OCI-LY3 (cell line): ENCODE measurements at regions not wholly inside any gene's neighbourhood (a gene's known extent, or its start where the extent isn't known, plus 50 kb on each side); places are given as distances from the start of the nearest gene placed in this dataset.

Experiments
- H2AFZ ChIP-seq: fragments of 200-600, 300-600 bp; shearing (Covaris generic); 2 replicates; pipeline ENCODE4 v1.6.0; 2014; ENCODE audit warnings: antibody characterized with exemption, low read depth, low read length
- H3K27ac ChIP-seq: fragments of 200-600, 300-600 bp; sonication (generic); 2 replicates; pipeline ENCODE4 v1.5.1; 2014; ENCODE audit warnings: mild to moderate bottlenecking, low read length, moderate library complexity, mixed read lengths
- H3K27me3 ChIP-seq: fragments of 200-600, 300-600 bp; sonication (generic); 2 replicates; pipeline ENCODE4 v1.6.1; 2014; ENCODE audit warnings: low read depth, low read length, mixed read lengths
- H3K36me3 ChIP-seq: fragments of 200-600, 300-600 bp; sonication (generic); replicated peaks from 2 replicates; pipeline ENCODE3; 2014; ENCODE audit warnings: low read depth, low read length, mixed read lengths
- H3K4me1 ChIP-seq: fragments of 300-600, 200-600 bp; sonication (generic); 2 replicates; pipeline ENCODE4 v1.6.1; 2014; ENCODE audit warnings: low read length, mixed read lengths
- H3K4me2 ChIP-seq: fragments of 200-600, 300-600 bp; sonication (generic); 2 replicates; pipeline ENCODE4 v1.6.1; 2014; ENCODE audit warnings: low read length, mixed read lengths
- H3K4me3 ChIP-seq: fragments of 300-600, 200-600 bp; sonication (generic); 2 replicates; pipeline ENCODE4 v1.5.1; 2014; ENCODE audit warnings: antibody characterized with exemption, mild to moderate bottlenecking, low read length, moderate library complexity
- H3K79me2 ChIP-seq: fragments of 300-600, 200-600 bp; shearing (Covaris generic); 2 replicates; pipeline ENCODE4 v1.6.1; 2014; ENCODE audit warnings: mild to moderate bottlenecking, low read length, mixed read lengths
- H3K9ac ChIP-seq: fragments of 300-600, 200-600 bp; shearing (Covaris generic); 2 replicates; pipeline ENCODE4 v1.6.0; 2014; ENCODE audit warnings: mild to moderate bottlenecking, low read length, moderate library complexity
- H3K9me3 ChIP-seq: fragments of 200-600, 300-600 bp; shearing (Covaris generic); 2 replicates; pipeline ENCODE4 v1.6.1; 2014; ENCODE audit warnings: low read length, mixed read lengths; ENCODE audit not compliant: insufficient read depth
- H4K20me1 ChIP-seq: fragments of 200-600, 300-600 bp; sonication (generic); 2 replicates; pipeline ENCODE4 v1.6.1; 2016; ENCODE audit warnings: low read length, mixed read lengths; ENCODE audit not compliant: insufficient read depth
- EZH2phosphoT487 ChIP-seq: fragments of 200-600 bp; shearing (Covaris generic); IDR thresholded peaks from 2 replicates; pipeline ENCODE4 v1.6.1; 2018; ENCODE audit warnings: antibody characterized with exemption, mixed run types, low read depth
- TF ChIP-seq, protein P1 (sequence below): fragments of 200-600, 300-600 bp; sonication (generic); IDR thresholded peaks from 2 replicates; pipeline ENCODE4 v1.5.1; 2014; ENCODE audit warnings: antibody characterized with exemption, low read length, low read depth

DNA sequence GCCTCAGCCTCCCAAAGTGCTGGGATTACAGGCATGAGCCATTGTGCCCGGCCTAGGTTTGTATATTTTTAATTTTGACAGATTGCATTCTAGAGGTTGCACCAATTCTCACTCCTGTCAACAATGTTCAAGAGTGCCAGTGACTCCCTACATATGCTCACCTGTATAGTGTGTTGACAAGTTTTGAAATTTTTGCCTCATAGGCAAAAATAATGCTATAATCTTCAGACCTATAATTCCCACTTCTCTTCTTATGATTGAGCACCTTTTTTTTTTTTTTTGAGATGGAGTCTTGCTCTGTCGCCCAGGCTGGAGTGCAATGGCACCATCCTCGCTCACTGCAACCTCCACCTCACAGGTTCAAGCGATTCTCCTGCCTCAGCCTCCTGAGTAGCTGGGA, 139.7 kb downstream of the EVX1 start:
- no peak overlapping the region for H3K4me2 ChIP-seq
- no peak overlapping the region for H3K27ac ChIP-seq
- no peaks in the 10 kb centered on the region for H3K27me3 ChIP-seq
- H3K79me2 ChIP-seq, result no peaks in the 10 kb centered on the region
- H3K9ac ChIP-seq, result no peak overlapping the region
- H3K4me1 ChIP-seq, result no peaks in the 10 kb centered on the region
- TF ChIP-seq, protein P1, sequence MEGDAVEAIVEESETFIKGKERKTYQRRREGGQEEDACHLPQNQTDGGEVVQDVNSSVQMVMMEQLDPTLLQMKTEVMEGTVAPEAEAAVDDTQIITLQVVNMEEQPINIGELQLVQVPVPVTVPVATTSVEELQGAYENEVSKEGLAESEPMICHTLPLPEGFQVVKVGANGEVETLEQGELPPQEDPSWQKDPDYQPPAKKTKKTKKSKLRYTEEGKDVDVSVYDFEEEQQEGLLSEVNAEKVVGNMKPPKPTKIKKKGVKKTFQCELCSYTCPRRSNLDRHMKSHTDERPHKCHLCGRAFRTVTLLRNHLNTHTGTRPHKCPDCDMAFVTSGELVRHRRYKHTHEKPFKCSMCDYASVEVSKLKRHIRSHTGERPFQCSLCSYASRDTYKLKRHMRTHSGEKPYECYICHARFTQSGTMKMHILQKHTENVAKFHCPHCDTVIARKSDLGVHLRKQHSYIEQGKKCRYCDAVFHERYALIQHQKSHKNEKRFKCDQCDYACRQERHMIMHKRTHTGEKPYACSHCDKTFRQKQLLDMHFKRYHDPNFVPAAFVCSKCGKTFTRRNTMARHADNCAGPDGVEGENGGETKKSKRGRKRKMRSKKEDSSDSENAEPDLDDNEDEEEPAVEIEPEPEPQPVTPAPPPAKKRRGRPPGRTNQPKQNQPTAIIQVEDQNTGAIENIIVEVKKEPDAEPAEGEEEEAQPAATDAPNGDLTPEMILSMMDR, result no peak
- no peak for TF ChIP-seq EZH2phosphoT487
- no peak overlapping the region for H2AFZ ChIP-seq
- H3K36me3 ChIP-seq, result no peaks in the 10 kb centered on the region
- H3K4me3 ChIP-seq, result no peak overlapping the region
- no peaks in the 10 kb centered on the region for H3K9me3 ChIP-seq
- H4K20me1 ChIP-seq, result no peaks in the 10 kb centered on the region

DNA sequence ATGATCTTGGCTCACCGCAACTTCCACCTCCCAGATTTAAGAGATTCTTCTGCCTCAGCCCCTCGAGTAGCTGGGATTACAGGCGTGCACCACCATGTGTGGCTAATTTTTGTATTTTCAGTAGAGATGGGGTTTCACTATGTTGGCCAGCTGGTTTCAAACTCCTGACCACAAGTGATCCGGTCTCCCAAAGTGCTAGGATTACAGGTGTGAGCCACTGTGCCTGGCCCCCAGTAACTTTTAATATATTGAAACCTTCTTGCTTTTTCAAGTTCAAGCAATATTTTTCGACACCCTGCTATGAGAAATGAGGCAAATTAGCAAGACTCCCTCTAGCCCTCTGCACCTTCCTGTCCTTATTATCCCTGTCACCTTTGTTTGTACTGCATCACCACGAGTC, 144.0 kb downstream of the EVX1 start:
- Histone ChIP-seq H3K9me3 (no peaks in the 10 kb centered on the region), H3K9ac (no peak overlapping the region), H3K4me3 (no peak overlapping the region), H3K27me3 (no peaks in the 10 kb centered on the region), H4K20me1 (no peaks in the 10 kb centered on the region), H2AFZ (no peak overlapping the region), H3K36me3 (no peaks in the 10 kb centered on the region), H3K79me2 (no peaks in the 10 kb centered on the region), H3K4me1 (no peaks in the 10 kb centered on the region), H3K27ac (no peak overlapping the region), H3K4me2 (no peak overlapping the region)
- no peak for TF ChIP-seq EZH2phosphoT487
- TF ChIP-seq, protein P1, result no peak

DNA sequence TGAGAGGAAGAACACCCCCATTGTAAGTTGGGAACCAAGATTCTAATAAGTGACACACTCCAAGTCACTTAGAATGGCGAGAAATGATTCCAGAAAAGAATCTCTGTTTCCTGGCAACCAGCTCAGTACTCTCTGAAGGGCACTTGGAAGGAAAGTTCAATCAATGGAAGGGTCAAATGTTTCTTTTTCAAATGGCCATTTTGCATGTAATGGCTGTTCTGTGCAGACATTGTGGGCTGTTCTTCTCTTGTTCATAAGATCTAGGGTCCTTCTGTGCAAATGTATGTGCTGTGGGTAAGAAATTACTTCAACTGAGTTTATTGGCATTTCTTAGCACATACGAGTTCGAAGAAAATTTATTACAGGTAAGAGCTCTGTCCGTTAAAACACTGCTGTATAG, 145.3 kb downstream of the EVX1 start:
- no peak overlapping the region for H2AFZ ChIP-seq
- H4K20me1 ChIP-seq, result no peaks in the 10 kb centered on the region
- TF ChIP-seq, protein P1, result no peak
- TF ChIP-seq EZH2phosphoT487, result no peak
- no peaks in the 10 kb centered on the region for H3K4me1 ChIP-seq
- no peak overlapping the region for H3K27ac ChIP-seq
- no peaks in the 10 kb centered on the region for H3K27me3 ChIP-seq
- H3K36me3 ChIP-seq, result no peaks in the 10 kb centered on the region
- H3K9me3 ChIP-seq, result no peaks in the 10 kb centered on the region
- no peak overlapping the region for H3K4me2 ChIP-seq
- H3K79me2 ChIP-seq, result no peaks in the 10 kb centered on the region
- no peak overlapping the region for H3K4me3 ChIP-seq
- H3K9ac ChIP-seq, result no peak overlapping the region

DNA sequence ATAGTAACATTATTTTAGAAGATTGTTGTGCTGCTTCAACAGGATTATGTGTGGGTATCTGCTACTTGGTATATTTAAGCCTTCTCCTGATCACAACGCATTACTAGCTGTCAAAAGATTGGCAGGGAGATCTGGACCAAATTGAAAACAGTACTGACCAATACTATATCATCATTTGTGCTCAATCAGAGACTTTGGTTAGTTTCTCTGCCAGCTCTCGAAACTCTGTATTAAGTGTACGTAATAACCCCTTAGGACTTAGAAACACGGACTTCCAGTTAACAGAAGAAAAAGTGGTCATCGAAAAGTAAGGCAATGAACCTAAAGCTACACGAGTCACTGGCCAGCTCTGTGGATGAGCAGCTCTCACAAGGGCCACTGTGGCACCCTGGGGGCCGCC, 146.0 kb downstream of the EVX1 start:
- no peak overlapping the region for H3K9ac ChIP-seq
- H3K27me3 ChIP-seq, result no peaks in the 10 kb centered on the region
- no peaks in the 10 kb centered on the region for H4K20me1 ChIP-seq
- no peaks in the 10 kb centered on the region for H3K4me1 ChIP-seq
- H3K27ac ChIP-seq, result no peak overlapping the region
- H3K4me2 ChIP-seq, result no peak overlapping the region
- no peak overlapping the region for H3K4me3 ChIP-seq
- H3K36me3 ChIP-seq, result no peaks in the 10 kb centered on the region
- H2AFZ ChIP-seq, result no peak overlapping the region
- no peaks in the 10 kb centered on the region for H3K79me2 ChIP-seq
- no peak for TF ChIP-seq EZH2phosphoT487
- TF ChIP-seq, protein P1, result no peak
- no peaks in the 10 kb centered on the region for H3K9me3 ChIP-seq
